ENCODE measurements at regions not wholly inside any gene's neighbourhood (a gene's known extent, or its start where the extent isn't known, plus 50 kb on each side); places are given as distances from the start of the nearest gene placed in this dataset.

DNA sequence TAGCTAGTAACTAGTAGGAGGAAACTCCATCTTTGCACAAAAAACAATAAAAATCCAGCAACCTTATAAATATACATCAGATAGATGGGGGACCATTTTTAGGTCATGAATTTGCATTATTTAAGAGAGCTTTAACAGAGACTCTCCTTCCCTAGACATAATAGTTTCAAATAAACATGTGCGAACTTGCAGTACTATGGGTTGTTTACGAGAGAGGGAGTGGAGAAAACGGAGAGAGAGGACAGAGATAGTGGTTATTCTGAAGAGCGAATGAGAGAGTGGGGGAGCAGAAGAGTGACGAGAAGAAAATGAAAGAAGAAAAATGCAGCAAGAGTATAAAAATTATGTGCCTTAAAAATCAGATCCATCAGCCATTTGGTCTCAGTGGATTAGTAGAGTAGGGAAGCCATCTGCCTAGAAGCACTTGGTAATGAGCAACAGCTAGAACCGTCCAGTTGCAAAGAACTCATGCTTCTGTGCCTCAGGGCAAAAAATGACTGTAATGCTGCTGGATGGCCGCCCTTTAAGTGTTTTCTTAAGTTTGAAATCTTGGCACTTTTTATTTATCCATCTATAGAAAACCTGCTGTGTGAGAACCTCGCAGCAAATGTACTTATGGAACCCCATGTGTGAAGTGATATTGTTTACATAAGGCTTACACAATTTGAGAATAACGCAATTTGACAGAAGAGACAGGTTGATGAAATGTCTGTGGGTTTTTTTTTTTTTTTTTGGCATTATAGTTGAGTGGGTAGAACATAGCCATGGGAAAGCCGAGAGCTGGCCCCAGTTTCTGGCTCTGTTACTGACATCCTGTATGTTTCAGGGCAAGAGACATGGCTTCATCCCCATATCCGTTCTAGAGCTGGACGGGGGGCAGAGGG is 95.6 kb upstream of the ZNF608 start:
- no peak overlapping the region for H3K9ac ChIP-seq (ENCODE audit: low read length in 2 of 2)
- no peak overlapping the region for H3K27ac ChIP-seq (ENCODE audit: low read length)
- no peaks in the 10 kb centered on the region for H3K4me1 ChIP-seq (ENCODE audit: control insufficient read depth, insufficient read depth, low read length)
- no peak overlapping the region for H3K4me3 ChIP-seq (ENCODE audit: low read length in 2 of 2)
- H3K9me3 ChIP-seq (ENCODE audit: control insufficient read depth in 2 of 2, low read length in 2 of 2): no peaks in the 10 kb centered on the region
- no peaks in the 10 kb centered on the region for H3K27me3 ChIP-seq (ENCODE audit: control insufficient read depth in 1 of 2, insufficient read depth in 2 of 2, low read length in 2 of 2)
- H3K36me3 ChIP-seq (ENCODE audit: control insufficient read depth in 2 of 2, insufficient read depth in 2 of 2, low read length in 2 of 2): no peaks in the 10 kb centered on the region

- no peaks in the 10 kb centered on the region for H3K9me3 ChIP-seq (ENCODE audit: control insufficient read depth in 2 of 2, low read length in 2 of 2)
- H3K27me3 ChIP-seq (ENCODE audit: control insufficient read depth in 1 of 2, insufficient read depth in 2 of 2, low read length in 2 of 2): no peaks in the 10 kb centered on the region
- H3K36me3 ChIP-seq (ENCODE audit: control insufficient read depth in 2 of 2, insufficient read depth in 2 of 2, low read length in 2 of 2): no peaks in the 10 kb centered on the region
- no peak overlapping the region for H3K27ac ChIP-seq (ENCODE audit: low read length)
- H3K4me1 ChIP-seq (ENCODE audit: control insufficient read depth, insufficient read depth, low read length): no peaks in the 10 kb centered on the region
- H3K4me3 ChIP-seq (ENCODE audit: low read length in 2 of 2): no peak overlapping the region
- no peak overlapping the region for H3K9ac ChIP-seq (ENCODE audit: low read length in 2 of 2)
These were observed 96.5 kb upstream of the ZNF608 start for GRCh38 chr5:124842725-124843595.

DNA sequence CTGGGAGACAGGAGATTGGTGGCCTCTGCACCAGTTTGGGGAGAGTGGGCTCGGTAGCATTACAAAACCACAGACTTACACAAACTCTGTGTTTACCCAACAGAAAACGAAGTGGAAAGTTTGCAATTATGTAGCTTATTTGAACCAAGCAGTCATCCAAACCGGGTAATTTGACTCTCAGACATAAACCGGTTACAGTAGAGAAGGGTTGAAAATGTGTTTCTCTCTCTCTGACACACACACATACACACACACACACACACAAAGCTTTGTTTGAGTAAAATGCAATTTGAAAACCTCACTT is 97.1 kb upstream of the ZNF608 start:
- Histone ChIP-seq H3K9ac (ENCODE audit: low read length in 2 of 2) (no peak overlapping the region), H3K4me3 (ENCODE audit: low read length in 2 of 2) (no peak overlapping the region), H3K9me3 (ENCODE audit: control insufficient read depth in 2 of 2, low read length in 2 of 2) (no peaks in the 10 kb centered on the region), H3K36me3 (ENCODE audit: control insufficient read depth in 2 of 2, insufficient read depth in 2 of 2, low read length in 2 of 2) (no peaks in the 10 kb centered on the region), H3K27me3 (ENCODE audit: control insufficient read depth in 1 of 2, insufficient read depth in 2 of 2, low read length in 2 of 2) (no peaks in the 10 kb centered on the region), H3K27ac (ENCODE audit: low read length) (no peak overlapping the region), H3K4me1 (ENCODE audit: control insufficient read depth, insufficient read depth, low read length) (no peaks in the 10 kb centered on the region)

DNA sequence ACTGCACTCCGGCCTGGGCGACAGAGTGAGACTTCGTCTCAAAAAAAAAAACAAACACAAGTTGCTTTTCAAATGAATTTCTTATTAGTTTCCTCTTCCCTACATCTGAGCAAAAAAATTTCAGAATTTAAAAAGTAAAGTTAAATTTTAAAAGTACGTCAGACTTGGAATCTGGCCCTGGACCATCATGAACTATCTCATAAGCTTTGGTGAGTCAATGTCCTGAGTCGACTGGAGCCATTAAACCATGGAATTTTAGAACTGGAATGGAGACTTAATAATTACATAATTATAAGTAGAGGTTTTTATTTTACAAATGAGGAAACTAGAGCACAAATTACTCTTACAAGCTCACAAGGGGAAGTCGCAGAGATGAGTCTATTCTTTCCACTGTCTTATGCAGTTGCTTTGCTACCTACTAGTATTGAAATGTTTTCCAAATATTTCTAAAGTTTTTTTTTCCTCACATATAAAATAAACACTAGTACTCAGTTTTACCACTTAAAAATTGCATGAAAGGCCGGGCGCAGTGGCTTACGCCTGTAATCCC is 98.0 kb upstream of the ZNF608 start:
- no peak overlapping the region for H3K27ac ChIP-seq (ENCODE audit: low read length)
- H3K4me3 ChIP-seq (ENCODE audit: low read length in 2 of 2): no peak overlapping the region
- no peak overlapping the region for H3K9ac ChIP-seq (ENCODE audit: low read length in 2 of 2)
- H3K27me3 ChIP-seq (ENCODE audit: control insufficient read depth in 1 of 2, insufficient read depth in 2 of 2, low read length in 2 of 2): no peaks in the 10 kb centered on the region
- H3K9me3 ChIP-seq (ENCODE audit: control insufficient read depth in 2 of 2, low read length in 2 of 2): no peaks in the 10 kb centered on the region
- H3K4me1 ChIP-seq (ENCODE audit: control insufficient read depth, insufficient read depth, low read length): no peaks in the 10 kb centered on the region
- H3K36me3 ChIP-seq (ENCODE audit: control insufficient read depth in 2 of 2, insufficient read depth in 2 of 2, low read length in 2 of 2): no peaks in the 10 kb centered on the region

- H3K27ac ChIP-seq (ENCODE audit: low read length): no peak overlapping the region
- H3K9me3 ChIP-seq (ENCODE audit: control insufficient read depth in 2 of 2, low read length in 2 of 2): no peaks in the 10 kb centered on the region
- H3K36me3 ChIP-seq (ENCODE audit: control insufficient read depth in 2 of 2, insufficient read depth in 2 of 2, low read length in 2 of 2): no peaks in the 10 kb centered on the region
- H3K4me3 ChIP-seq (ENCODE audit: low read length in 2 of 2): no peak overlapping the region
- no peaks in the 10 kb centered on the region for H3K4me1 ChIP-seq (ENCODE audit: control insufficient read depth, insufficient read depth, low read length)
- H3K9ac ChIP-seq (ENCODE audit: low read length in 2 of 2): no peak overlapping the region
- H3K27me3 ChIP-seq (ENCODE audit: control insufficient read depth in 1 of 2, insufficient read depth in 2 of 2, low read length in 2 of 2): no peaks in the 10 kb centered on the region
These were observed 101.5 kb upstream of the ZNF608 start for GRCh38 chr5:124847907-124848306.

- Histone ChIP-seq H3K27ac (ENCODE audit: low read length) (no peak overlapping the region), H3K9me3 (ENCODE audit: control insufficient read depth in 2 of 2, low read length in 2 of 2) (no peaks in the 10 kb centered on the region), H3K4me3 (ENCODE audit: low read length in 2 of 2) (no peak overlapping the region), H3K4me1 (ENCODE audit: control insufficient read depth, insufficient read depth, low read length) (no peaks in the 10 kb centered on the region), H3K36me3 (ENCODE audit: control insufficient read depth in 2 of 2, insufficient read depth in 2 of 2, low read length in 2 of 2) (no peaks in the 10 kb centered on the region), H3K27me3 (ENCODE audit: control insufficient read depth in 1 of 2, insufficient read depth in 2 of 2, low read length in 2 of 2) (no peaks in the 10 kb centered on the region), H3K9ac (ENCODE audit: low read length in 2 of 2) (no peak overlapping the region)
These were observed 103.3 kb upstream of the ZNF608 start for GRCh38 chr5:124849774-124850173.

GRCh38 chr5:124856726-124857125 is 110.3 kb upstream of the ZNF608 start:
- no peaks in the 10 kb centered on the region for H3K4me1 ChIP-seq (ENCODE audit: control insufficient read depth, insufficient read depth, low read length)
- no peaks in the 10 kb centered on the region for H3K27me3 ChIP-seq (ENCODE audit: control insufficient read depth in 1 of 2, insufficient read depth in 2 of 2, low read length in 2 of 2)
- no peak overlapping the region for H3K4me3 ChIP-seq (ENCODE audit: low read length in 2 of 2)
- H3K36me3 ChIP-seq (ENCODE audit: control insufficient read depth in 2 of 2, insufficient read depth in 2 of 2, low read length in 2 of 2): no peaks in the 10 kb centered on the region
- H3K27ac ChIP-seq (ENCODE audit: low read length): no peak overlapping the region
- no peak overlapping the region for H3K9ac ChIP-seq (ENCODE audit: low read length in 2 of 2)
- H3K9me3 ChIP-seq (ENCODE audit: control insufficient read depth in 2 of 2, low read length in 2 of 2): no peaks in the 10 kb centered on the region

- Histone ChIP-seq H3K4me1 (ENCODE audit: control insufficient read depth, insufficient read depth, low read length) (no peaks in the 10 kb centered on the region), H3K27me3 (ENCODE audit: control insufficient read depth in 1 of 2, insufficient read depth in 2 of 2, low read length in 2 of 2) (no peaks in the 10 kb centered on the region), H3K36me3 (ENCODE audit: control insufficient read depth in 2 of 2, insufficient read depth in 2 of 2, low read length in 2 of 2) (no peaks in the 10 kb centered on the region), H3K27ac (ENCODE audit: low read length) (no peak overlapping the region), H3K4me3 (ENCODE audit: low read length in 2 of 2) (no peak overlapping the region), H3K9ac (ENCODE audit: low read length in 2 of 2) (no peak overlapping the region), H3K9me3 (ENCODE audit: control insufficient read depth in 2 of 2, low read length in 2 of 2) (no peaks in the 10 kb centered on the region)
These were observed 112.2 kb upstream of the ZNF608 start for GRCh38 chr5:124858612-124859011.

DNA sequence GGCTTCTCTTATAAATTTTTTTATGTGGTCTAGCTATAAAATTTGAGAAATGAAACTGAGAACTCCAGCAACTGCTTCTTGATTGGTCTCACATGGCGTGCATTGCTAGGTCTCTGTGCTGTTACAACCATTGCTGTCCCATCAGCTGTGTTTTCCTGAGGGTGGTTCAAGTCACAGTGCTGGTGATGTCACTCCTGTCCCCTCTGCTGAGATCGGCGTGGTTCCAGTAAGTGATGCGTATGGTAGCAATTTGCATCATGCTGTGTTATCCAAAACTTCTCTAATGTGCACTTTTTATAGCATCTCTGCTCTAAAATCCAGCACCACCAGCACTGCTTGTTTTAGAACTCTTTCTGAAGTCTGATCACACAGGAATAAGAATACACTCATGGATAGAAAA is 112.6 kb upstream of the ZNF608 start:
- no peak overlapping the region for H3K27ac ChIP-seq (ENCODE audit: low read length)
- no peaks in the 10 kb centered on the region for H3K9me3 ChIP-seq (ENCODE audit: control insufficient read depth in 2 of 2, low read length in 2 of 2)
- no peak overlapping the region for H3K4me3 ChIP-seq (ENCODE audit: low read length in 2 of 2)
- H3K27me3 ChIP-seq (ENCODE audit: control insufficient read depth in 1 of 2, insufficient read depth in 2 of 2, low read length in 2 of 2): no peaks in the 10 kb centered on the region
- H3K9ac ChIP-seq (ENCODE audit: low read length in 2 of 2): no peak overlapping the region
- H3K4me1 ChIP-seq (ENCODE audit: control insufficient read depth, insufficient read depth, low read length): no peaks in the 10 kb centered on the region
- no peaks in the 10 kb centered on the region for H3K36me3 ChIP-seq (ENCODE audit: control insufficient read depth in 2 of 2, insufficient read depth in 2 of 2, low read length in 2 of 2)

DNA sequence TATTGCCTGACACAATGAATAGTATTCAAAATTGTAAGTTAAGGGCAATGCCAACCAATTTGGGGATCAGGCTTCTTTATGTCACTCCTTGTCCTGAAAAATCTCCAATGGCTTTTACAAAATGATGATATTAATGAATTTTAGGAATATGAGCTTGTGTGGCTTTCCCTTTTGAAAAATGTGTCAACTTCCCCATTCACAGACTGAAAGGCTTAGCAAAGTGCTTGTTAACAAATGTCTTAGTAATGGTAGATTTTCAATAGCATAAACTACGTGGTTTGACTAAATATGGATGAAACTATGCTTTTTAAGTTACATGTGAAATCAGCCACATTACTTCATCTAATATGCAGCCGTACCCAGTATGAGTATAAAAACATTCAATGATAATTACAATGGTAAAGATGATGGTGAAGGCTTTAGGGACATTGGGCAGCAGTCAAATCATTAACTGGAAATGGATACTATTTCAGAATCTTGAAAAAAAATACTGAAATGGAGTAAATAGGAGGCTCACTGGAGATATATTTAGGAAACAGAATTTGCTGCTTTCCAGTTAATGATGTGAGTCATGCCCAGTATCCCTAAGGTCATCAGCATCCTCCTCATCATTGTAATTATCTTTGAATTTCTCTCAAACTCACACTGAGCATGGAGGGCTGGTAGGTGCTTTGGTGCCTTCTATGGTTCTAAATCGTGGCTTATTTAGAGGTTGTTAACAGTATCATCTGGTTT is 113.3 kb upstream of the ZNF608 start:
- Histone ChIP-seq H3K27ac (ENCODE audit: low read length) (no peak overlapping the region), H3K36me3 (ENCODE audit: control insufficient read depth in 2 of 2, insufficient read depth in 2 of 2, low read length in 2 of 2) (no peaks in the 10 kb centered on the region), H3K9ac (ENCODE audit: low read length in 2 of 2) (no peak overlapping the region)

More for the DNA sequence above, 113.3 kb upstream of the ZNF608 start:
- no peaks in the 10 kb centered on the region for H3K4me1 ChIP-seq (ENCODE audit: control insufficient read depth, insufficient read depth, low read length)
- no peaks in the 10 kb centered on the region for H3K9me3 ChIP-seq (ENCODE audit: control insufficient read depth in 2 of 2, low read length in 2 of 2)
- H3K27me3 ChIP-seq (ENCODE audit: control insufficient read depth in 1 of 2, insufficient read depth in 2 of 2, low read length in 2 of 2): no peaks in the 10 kb centered on the region
- H3K4me3 ChIP-seq (ENCODE audit: low read length in 2 of 2): no peak overlapping the region

Measured in stomach smooth muscle (tissue), 2 donors.